Naive thymus-derived CD4-positive, alpha-beta T cell (primary cell): ENCODE measurements at regions not wholly inside any gene's neighbourhood (a gene's known extent, or its start where the extent isn't known, plus 50 kb on each side); places are given as distances from the start of the nearest gene placed in this dataset.

Source experiments
- ATAC-seq: fragments of 150-1000 bp; cut with Tn5 transposase; 2 replicates; pipeline ENCODE4 v1.10.0; 2021; ENCODE audit warnings: mild to moderate bottlenecking, moderate library complexity
- CTCF ChIA-PET: fragments of 350-600 bp; sonication (Branson Sonifier 250); formaldehyde crosslinking; loops from one replicate; lab custom pipeline; 2021; ENCODE audit warnings: antibody characterized with exemption; lab: Charles Lee
- POLR2A ChIA-PET: fragments of 350-600 bp; sonication (Branson Sonifier 250); formaldehyde crosslinking; loops from one replicate; lab custom pipeline; 2021; ENCODE audit warnings: antibody characterized with exemption, inconsistent platforms; lab: Charles Lee
- DNase-seq, 9 donors: peaks; one replicate each; pipeline versions ENCODE4 v3.0.0 to v3.0.0-alpha.2; 2020 to 2022; ENCODE audit warnings: mixed read lengths in 1 of 9
- H3K27ac ChIP-seq: one replicate; pipeline ENCODE4 v1.7.0; 2013; ENCODE audit warnings: mild to moderate bottlenecking, low read depth, low read length, moderate library complexity
- H3K27me3 ChIP-seq, 2 donors: one replicate each; pipeline ENCODE4 v1.7.0; 2013; ENCODE audit warnings: low read length in 2 of 2, mild to moderate bottlenecking in 2 of 2, moderate library complexity in 2 of 2; ENCODE audit not compliant: control insufficient read depth in 2 of 2, insufficient read depth in 2 of 2
- H3K36me3 ChIP-seq, 3 experiments: 1 replicate in 2 of 3; 2 replicates in 1 of 3; pipeline ENCODE4 v1.7.0; 2013; ENCODE audit warnings: low read length in 3 of 3, mild to moderate bottlenecking in 3 of 3, moderate library complexity in 1 of 3; ENCODE audit not compliant: insufficient read depth in 3 of 3, control insufficient read depth in 2 of 3
- H3K4me1 ChIP-seq, 2 donors: one replicate each; pipeline ENCODE4 v1.7.0; 2013; ENCODE audit warnings: low read length in 2 of 2, mild to moderate bottlenecking in 2 of 2, moderate library complexity in 1 of 2; ENCODE audit not compliant: control insufficient read depth in 2 of 2, insufficient read depth in 2 of 2
- H3K4me3 ChIP-seq: 2 replicates; pipeline ENCODE4 v1.7.0; 2013; ENCODE audit warnings: mild to moderate bottlenecking, low read length
- H3K9me3 ChIP-seq, 3 experiments: 1 replicate in 2 of 3; 2 replicates in 1 of 3; pipeline ENCODE4 v1.7.0; 2013; ENCODE audit warnings: low read length in 3 of 3; ENCODE audit not compliant: control insufficient read depth in 2 of 3
- H3K27ac Mint-ChIP-seq, 9 donors: one replicate each; pipeline ENCODE4 v1.8.0; 2020 to 2022; ENCODE audit warnings: mixed read lengths in 9 of 9, mild to moderate bottlenecking in 8 of 9, moderate library complexity in 5 of 9, inconsistent platforms in 2 of 9
- H3K27me3 Mint-ChIP-seq, 5 donors: one replicate each; pipeline ENCODE4 v1.8.0; 2021 to 2022; ENCODE audit warnings: mixed read lengths in 5 of 5, mild to moderate bottlenecking in 1 of 5
- H3K36me3 Mint-ChIP-seq, 5 donors: one replicate each; pipeline ENCODE4 v1.8.0; 2020 to 2022; ENCODE audit warnings: mixed read lengths in 5 of 5, mild to moderate bottlenecking in 3 of 5, inconsistent platforms in 1 of 5
- H3K4me1 Mint-ChIP-seq, 7 donors: one replicate each; pipeline ENCODE4 v1.8.0; 2020 to 2022; ENCODE audit warnings: mixed read lengths in 7 of 7, mild to moderate bottlenecking in 3 of 7, inconsistent platforms in 1 of 7
- H3K4me3 Mint-ChIP-seq, 10 donors: one replicate each; pipeline ENCODE4 v1.8.0; 2020 to 2022; ENCODE audit warnings: mild to moderate bottlenecking in 10 of 10, mixed read lengths in 10 of 10, moderate library complexity in 6 of 10, inconsistent platforms in 2 of 10
- H3K9me3 Mint-ChIP-seq, 11 donors: one replicate each; pipeline ENCODE4 v1.8.0; 2020 to 2022; ENCODE audit warnings: mixed read lengths in 11 of 11, mild to moderate bottlenecking in 4 of 11, inconsistent platforms in 1 of 11, moderate library complexity in 1 of 11
- intact Hi-C, 2 donors: fragments of 100-400 bp; cut with micrococcal nuclease; formaldehyde crosslinking; loops; one replicate each; pipeline ENCODE4 v1.15.1; 2023

DNA sequence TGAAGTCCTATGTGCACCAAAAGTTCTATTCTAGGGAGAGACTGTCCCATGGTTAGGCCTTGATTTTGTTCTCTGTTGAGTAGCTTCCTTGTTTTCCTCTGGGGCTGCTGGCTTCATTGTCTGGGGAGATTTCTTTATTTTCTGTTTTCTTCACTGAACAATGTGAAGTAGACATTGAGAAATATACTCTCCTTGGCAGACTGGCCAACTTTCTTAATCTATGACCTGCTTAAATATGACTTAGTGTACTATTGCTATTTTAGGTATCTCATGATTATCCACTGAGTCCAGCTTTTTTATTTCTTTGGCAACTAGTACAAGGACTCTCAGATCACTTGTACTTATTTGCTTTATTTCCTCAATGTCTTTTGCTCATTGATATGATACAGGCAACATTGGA lies 1594.6 kb downstream of the ARAP2 start:
- Histone ChIP-seq H3K9me3 (no peaks in the 10 kb centered on the region), H3K36me3 (no peaks in the 10 kb centered on the region), H3K4me1 (no peaks in the 10 kb centered on the region), H3K4me3 (no peak overlapping the region), H3K27me3 (no peaks in the 10 kb centered on the region), H3K27ac (no peak overlapping the region)
- no peak for DNase-seq
- POLR2A ChIA-PET: no interaction called here
- Mint-ChIP-seq H3K4me3 (no peak overlapping the region), H3K27me3 (no peaks in the 10 kb centered on the region), H3K9me3 (peaks cover 0 to 15% (median 4%) of the 10 kb centered on the region in 11 donors), H3K4me1 (no peaks in the 10 kb centered on the region), H3K36me3 (no peaks in the 10 kb centered on the region), H3K27ac (no peak overlapping the region)
- CTCF ChIA-PET: no interaction called here
- intact Hi-C loops: no loop called here
- no peak for ATAC-seq

DNA sequence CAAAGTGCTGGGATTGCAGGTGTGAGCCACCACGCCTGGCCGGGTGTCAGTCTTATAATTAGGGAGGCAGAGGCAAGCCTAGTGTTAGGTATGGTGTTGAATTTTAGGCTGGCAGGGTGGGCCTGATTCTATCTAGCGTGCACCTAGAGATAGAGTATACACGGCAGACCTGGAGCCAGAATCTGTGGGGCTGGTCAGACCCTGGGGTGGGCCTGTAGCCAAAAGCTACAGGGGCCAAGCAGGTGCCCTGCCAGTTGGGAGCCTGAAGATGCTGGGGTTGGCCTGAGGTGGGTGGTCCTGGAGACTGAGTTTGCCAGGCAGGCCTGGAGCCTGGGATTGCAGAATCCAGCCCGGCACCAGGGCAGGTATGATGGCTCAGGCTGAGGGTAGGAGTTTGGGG lies 1580.3 kb downstream of the ARAP2 start:
- Mint-ChIP-seq H3K4me3 (no peak overlapping the region), H3K4me1 (no peaks in the 10 kb centered on the region), H3K9me3 (peaks cover 0 to 19% (median 2%) of the 10 kb centered on the region in 11 donors), H3K27ac (no peak overlapping the region), H3K27me3 (no peaks in the 10 kb centered on the region), H3K36me3 (no peaks in the 10 kb centered on the region)
- POLR2A ChIA-PET: no interaction called here
- DNase-seq: no peak
- CTCF ChIA-PET: no interaction called here
- H3K27me3 ChIP-seq: no peaks in the 10 kb centered on the region
- intact Hi-C loops: no loop called here
- ATAC-seq: no peak
- no peaks in the 10 kb centered on the region for H3K4me1 ChIP-seq
- H3K27ac ChIP-seq: no peak overlapping the region
- H3K4me3 ChIP-seq: no peak overlapping the region
- H3K9me3 ChIP-seq: no peaks in the 10 kb centered on the region
- no peaks in the 10 kb centered on the region for H3K36me3 ChIP-seq

DNA sequence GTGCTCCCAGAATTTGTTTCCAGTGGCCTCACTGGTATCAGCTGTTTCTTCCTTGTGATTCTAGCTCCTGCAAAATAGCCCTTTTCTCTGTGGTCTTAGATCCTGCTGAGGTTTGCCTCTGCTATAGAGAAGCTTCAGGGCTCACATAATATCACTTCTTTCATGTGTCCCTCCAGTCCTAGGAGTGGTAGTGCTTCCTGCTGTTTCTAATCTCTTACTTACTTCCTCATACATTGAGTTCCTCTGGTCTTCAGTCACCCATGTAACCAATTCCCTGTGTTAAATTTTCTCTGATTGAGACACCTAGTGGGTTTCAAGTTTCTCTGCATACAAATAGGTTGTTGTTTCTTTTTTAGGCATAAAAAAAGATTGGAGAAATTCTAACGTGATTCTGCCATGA lies 1567.9 kb downstream of the ARAP2 start:
- H3K4me3 Mint-ChIP-seq: no peak overlapping the region
- H3K27me3 Mint-ChIP-seq: no peaks in the 10 kb centered on the region
- DNase-seq (no peak), ATAC-seq (no peak)
- Histone ChIP-seq H3K27ac (no peak overlapping the region), H3K36me3 (no peaks in the 10 kb centered on the region), H3K4me3 (no peak overlapping the region), H3K9me3 (no peaks in the 10 kb centered on the region), H3K27me3 (no peaks in the 10 kb centered on the region), H3K4me1 (no peaks in the 10 kb centered on the region)
- H3K4me1 Mint-ChIP-seq: no peaks in the 10 kb centered on the region
- H3K9me3 Mint-ChIP-seq: peaks cover 0 to 31% (median 3%) of the 10 kb centered on the region in 11 donors
- intact Hi-C loops: no loop called here
- no peak overlapping the region for H3K27ac Mint-ChIP-seq
- H3K36me3 Mint-ChIP-seq: no peaks in the 10 kb centered on the region
- POLR2A ChIA-PET: no interaction called here
- CTCF ChIA-PET: no interaction called here

DNA sequence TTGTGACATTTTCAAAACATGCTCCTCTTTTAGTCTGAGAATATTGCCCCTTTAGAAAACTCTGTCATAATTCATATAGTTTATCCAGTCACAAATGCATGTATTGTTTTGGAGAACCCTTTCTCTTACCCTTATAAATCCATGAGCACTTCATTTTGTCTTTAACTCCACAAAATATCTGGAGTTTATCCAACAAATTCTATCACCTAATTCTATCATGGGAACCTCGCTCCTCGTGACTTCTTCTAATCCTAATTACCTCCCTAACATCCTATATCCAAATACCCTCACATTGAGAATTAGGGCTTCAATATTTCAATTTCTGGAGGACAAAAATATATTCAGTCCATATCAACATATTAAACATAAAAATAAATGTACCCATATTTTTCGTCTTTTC lies 1565.9 kb downstream of the ARAP2 start:
- H3K27ac Mint-ChIP-seq: no peak overlapping the region
- no peak overlapping the region for H3K4me3 Mint-ChIP-seq
- H3K27me3 ChIP-seq: no peaks in the 10 kb centered on the region
- no peak for ATAC-seq
- H3K36me3 ChIP-seq: no peaks in the 10 kb centered on the region
- ChIA-PET CTCF (no interaction called here), POLR2A (no interaction called here)
- H3K27ac ChIP-seq: no peak overlapping the region
- H3K9me3 ChIP-seq: no peaks in the 10 kb centered on the region
- no peaks in the 10 kb centered on the region for H3K36me3 Mint-ChIP-seq
- no peaks in the 10 kb centered on the region for H3K4me1 Mint-ChIP-seq
- peaks cover 0 to 26% (median 5%) of the 10 kb centered on the region in 11 donors for H3K9me3 Mint-ChIP-seq
- intact Hi-C loops: no loop called here
- no peaks in the 10 kb centered on the region for H3K27me3 Mint-ChIP-seq
- DNase-seq: no peak
- no peaks in the 10 kb centered on the region for H3K4me1 ChIP-seq
- no peak overlapping the region for H3K4me3 ChIP-seq

DNA sequence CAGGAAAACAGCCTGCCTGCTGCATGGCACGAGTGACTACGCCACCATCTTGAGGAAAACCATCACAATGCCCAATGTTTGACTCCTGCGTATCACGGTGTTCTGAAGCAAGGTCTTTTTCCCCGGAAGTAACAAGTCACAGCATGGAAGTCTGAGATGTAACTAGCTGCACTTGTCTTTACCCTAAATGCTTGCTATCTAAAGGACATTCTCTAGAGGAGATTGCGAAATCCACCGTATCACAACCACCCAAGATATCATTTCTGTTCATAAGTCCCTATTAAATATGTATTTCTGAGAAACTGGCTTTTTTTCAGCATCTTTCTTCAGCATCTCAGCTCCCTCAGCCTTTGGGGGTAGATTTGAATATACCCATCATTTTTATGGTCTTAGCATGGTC lies 1565.1 kb downstream of the ARAP2 start:
- intact Hi-C loops: no loop called here
- no peak overlapping the region for H3K4me3 ChIP-seq
- no peaks in the 10 kb centered on the region for H3K4me1 ChIP-seq
- POLR2A ChIA-PET: no interaction called here
- CTCF ChIA-PET: no interaction called here
- H3K36me3 Mint-ChIP-seq: no peaks in the 10 kb centered on the region
- no peaks in the 10 kb centered on the region for H3K36me3 ChIP-seq
- no peaks in the 10 kb centered on the region for H3K27me3 ChIP-seq
- H3K4me1 Mint-ChIP-seq: no peaks in the 10 kb centered on the region
- no peak overlapping the region for H3K27ac Mint-ChIP-seq
- no peak for DNase-seq
- peaks cover 0 to 31% (median 5%) of the 10 kb centered on the region in 11 donors for H3K9me3 Mint-ChIP-seq
- H3K27me3 Mint-ChIP-seq: no peaks in the 10 kb centered on the region
- no peak overlapping the region for H3K27ac ChIP-seq
- H3K9me3 ChIP-seq: no peaks in the 10 kb centered on the region
- no peak for ATAC-seq
- no peak overlapping the region for H3K4me3 Mint-ChIP-seq

DNA sequence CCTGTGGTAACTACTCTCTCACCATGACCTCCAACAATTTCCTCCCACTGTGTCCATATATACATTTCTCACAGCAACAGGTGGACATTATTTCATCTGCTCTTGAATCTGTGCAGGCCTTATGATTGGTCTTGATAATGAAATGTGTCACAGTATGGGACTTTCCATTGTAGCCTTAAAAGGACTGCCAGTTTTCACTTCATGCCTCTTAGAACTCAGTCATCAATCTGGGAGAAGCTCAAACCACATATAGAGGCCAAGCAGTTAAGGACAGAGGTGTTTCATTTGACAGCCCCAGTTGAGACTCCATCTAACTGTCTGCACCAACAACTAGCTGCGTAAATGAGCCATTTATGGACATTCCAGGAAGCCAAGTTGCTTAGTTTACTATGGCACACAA lies 1534.8 kb downstream of the ARAP2 start:
- ATAC-seq (no peak), DNase-seq (no peak)
- Mint-ChIP-seq H3K36me3 (no peaks in the 10 kb centered on the region), H3K9me3 (peaks cover 0 to 16% (median 9%) of the 10 kb centered on the region in 11 donors), H3K4me1 (no peaks in the 10 kb centered on the region), H3K27ac (no peak overlapping the region), H3K4me3 (no peak overlapping the region), H3K27me3 (no peaks in the 10 kb centered on the region)
- no peaks in the 10 kb centered on the region for H3K36me3 ChIP-seq
- no peak overlapping the region for H3K4me3 ChIP-seq
- H3K9me3 ChIP-seq: no peaks in the 10 kb centered on the region
- H3K27me3 ChIP-seq: no peaks in the 10 kb centered on the region
- intact Hi-C loops: no loop called here
- no peaks in the 10 kb centered on the region for H3K4me1 ChIP-seq
- CTCF ChIA-PET: no interaction called here
- no peak overlapping the region for H3K27ac ChIP-seq
- POLR2A ChIA-PET: no interaction called here

DNA sequence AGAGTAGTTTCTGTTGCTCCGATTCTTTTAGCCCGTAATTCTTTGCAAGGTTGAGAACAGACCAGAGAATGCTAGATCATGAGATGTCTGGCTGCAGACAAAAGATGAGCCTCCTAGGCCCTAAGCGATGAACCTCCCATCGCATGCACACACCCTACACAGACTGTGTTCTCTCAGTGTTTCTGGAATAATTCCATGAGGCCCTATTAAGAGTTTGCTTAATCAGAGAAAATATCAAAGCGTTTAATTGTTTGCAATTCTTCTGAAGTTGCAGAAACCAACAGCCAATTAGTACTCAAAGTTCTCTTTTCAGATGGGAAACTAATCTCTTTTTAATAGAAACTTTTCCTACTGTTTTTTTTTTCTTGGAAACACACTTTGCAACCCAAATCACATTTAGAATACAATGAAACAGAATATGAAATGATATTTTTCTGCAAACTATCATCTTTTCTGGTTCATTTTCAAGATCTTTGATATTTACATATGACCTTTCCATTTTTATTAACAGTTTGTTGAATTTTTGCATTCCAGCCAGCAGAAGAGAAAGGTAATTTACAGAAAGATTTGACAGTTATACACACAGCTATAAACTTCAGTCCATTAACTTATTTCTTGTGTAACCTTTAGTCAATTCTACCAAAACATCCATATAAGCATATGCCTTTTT lies 1525.6 kb downstream of the ARAP2 start:
- Mint-ChIP-seq H3K36me3 (no peaks in the 10 kb centered on the region), H3K4me3 (no peak overlapping the region), H3K27me3 (no peaks in the 10 kb centered on the region), H3K4me1 (no peaks in the 10 kb centered on the region), H3K27ac (no peak overlapping the region), H3K9me3 (peaks cover 0 to 11% (median 0%) of the 10 kb centered on the region in 11 donors)
- Histone ChIP-seq H3K27me3 (no peaks in the 10 kb centered on the region), H3K4me1 (no peaks in the 10 kb centered on the region), H3K36me3 (no peaks in the 10 kb centered on the region), H3K27ac (no peak overlapping the region), H3K9me3 (no peaks in the 10 kb centered on the region), H3K4me3 (no peak overlapping the region)
- ChIA-PET POLR2A (no interaction called here), CTCF (no interaction called here)
- intact Hi-C loops: no loop called here
- no peak for DNase-seq
- no peak for ATAC-seq
